HL-60 (cell line): ENCODE measurements at regions not wholly inside any gene's neighbourhood (a gene's known extent, or its start where the extent isn't known, plus 50 kb on each side); places are given as distances from the start of the nearest gene placed in this dataset.

Experiments
- GABPA ChIP-seq: IDR thresholded peaks from 2 replicates; pipeline ENCODE4 v1.6.1; 2012; ENCODE audit warnings: low read depth
- POLR2AphosphoS5 ChIP-seq: IDR thresholded peaks from 2 replicates; pipeline ENCODE4 v1.6.1; 2012; ENCODE audit warnings: low read depth
- TF ChIP-seq, protein P1 (sequence below): IDR thresholded peaks from one replicate; pipeline ENCODE4 v1.5.1; 2011; ENCODE audit warnings: low read length, control low read depth, inconsistent platforms; ENCODE audit not compliant: insufficient read depth

GRCh38 chr6:126939784-126940183 is 178.7 kb upstream of the RSPO3 start:
- TF ChIP-seq, protein P1, sequence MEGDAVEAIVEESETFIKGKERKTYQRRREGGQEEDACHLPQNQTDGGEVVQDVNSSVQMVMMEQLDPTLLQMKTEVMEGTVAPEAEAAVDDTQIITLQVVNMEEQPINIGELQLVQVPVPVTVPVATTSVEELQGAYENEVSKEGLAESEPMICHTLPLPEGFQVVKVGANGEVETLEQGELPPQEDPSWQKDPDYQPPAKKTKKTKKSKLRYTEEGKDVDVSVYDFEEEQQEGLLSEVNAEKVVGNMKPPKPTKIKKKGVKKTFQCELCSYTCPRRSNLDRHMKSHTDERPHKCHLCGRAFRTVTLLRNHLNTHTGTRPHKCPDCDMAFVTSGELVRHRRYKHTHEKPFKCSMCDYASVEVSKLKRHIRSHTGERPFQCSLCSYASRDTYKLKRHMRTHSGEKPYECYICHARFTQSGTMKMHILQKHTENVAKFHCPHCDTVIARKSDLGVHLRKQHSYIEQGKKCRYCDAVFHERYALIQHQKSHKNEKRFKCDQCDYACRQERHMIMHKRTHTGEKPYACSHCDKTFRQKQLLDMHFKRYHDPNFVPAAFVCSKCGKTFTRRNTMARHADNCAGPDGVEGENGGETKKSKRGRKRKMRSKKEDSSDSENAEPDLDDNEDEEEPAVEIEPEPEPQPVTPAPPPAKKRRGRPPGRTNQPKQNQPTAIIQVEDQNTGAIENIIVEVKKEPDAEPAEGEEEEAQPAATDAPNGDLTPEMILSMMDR: no peak
- TF ChIP-seq POLR2AphosphoS5 (no peak), GABPA (no peak)
